ENCODE measurements at regions not wholly inside any gene's neighbourhood (a gene's known extent, or its start where the extent isn't known, plus 50 kb on each side); places are given as distances from the start of the nearest gene placed in this dataset.
A peak's percentile ranks its signal among the peaks of the same experiment; 100 is the strongest.

DNA sequence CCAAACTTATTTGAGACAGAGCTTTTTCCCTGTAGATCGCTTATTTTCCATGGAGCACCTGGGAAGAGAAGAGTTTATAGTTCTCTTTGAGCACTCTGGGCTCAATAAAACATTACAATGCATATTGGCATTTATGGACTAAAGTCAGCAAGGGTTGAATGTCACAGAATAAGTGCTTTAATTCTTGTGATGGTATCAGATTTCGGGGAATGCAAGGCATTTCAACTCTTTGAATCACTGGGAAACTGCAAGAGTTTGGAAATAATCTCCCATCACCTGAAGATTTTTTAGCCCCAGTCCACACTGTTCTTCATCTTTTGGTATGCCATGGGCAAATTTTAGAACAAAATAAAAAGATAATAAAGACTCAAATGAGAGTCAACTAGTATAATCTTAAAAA, 111.5 kb upstream of the WDFY3 start:
- H2AFZ ChIP-seq (ENCODE audit: low read length), result no peak overlapping the region
- no peaks in the 10 kb centered on the region for H3K9me2 ChIP-seq (replicated peaks; ENCODE audit: insufficient read depth, low read length)

DNA sequence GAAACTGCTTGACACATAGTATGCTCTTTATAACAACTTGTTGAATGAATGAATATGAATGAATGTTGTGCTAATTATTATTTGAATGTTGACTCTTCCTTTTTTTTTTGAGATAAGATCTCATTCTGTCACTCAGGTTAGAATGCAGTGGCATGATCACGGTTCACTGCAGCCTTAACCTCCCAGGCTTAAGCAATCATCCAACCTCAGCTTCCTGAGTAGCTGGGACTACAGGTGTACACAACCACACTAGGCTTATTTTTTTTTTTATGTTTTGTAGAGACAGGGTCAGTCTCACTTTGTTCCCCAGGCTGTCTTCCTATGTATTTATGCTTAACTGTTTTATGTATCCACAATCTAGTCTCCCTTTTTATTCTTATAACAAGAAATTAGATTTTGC, 114.7 kb upstream of the WDFY3 start:
- H3K4me1 ChIP-seq (ENCODE audit: low read length), result no peaks in the 10 kb centered on the region
- no peaks in the 10 kb centered on the region for H4K20me1 ChIP-seq (ENCODE audit: insufficient read depth, low read length)
- no peaks in the 10 kb centered on the region for H3K9me3 ChIP-seq (replicated peaks; ENCODE audit: insufficient read depth, low read length)
- DNase-seq, result peak; percentile 33
- no peaks in the 10 kb centered on the region for H3K27me3 ChIP-seq (replicated peaks; ENCODE audit: insufficient read depth, low read length)
- no peaks in the 10 kb centered on the region for H3F3A ChIP-seq (ENCODE audit: insufficient read depth, low read length)
- H3K4me2 ChIP-seq (ENCODE audit: low read depth, low read length), result no peak overlapping the region
- TF ChIP-seq EZH2 (optimal IDR thresholded peaks at IDR 0.05; ENCODE audit: low read depth, low read length) (no peak), EZH2phosphoT487 (IDR thresholded peaks at IDR 0.05; ENCODE audit: low read length) (no peak), CTCF (IDR thresholded peaks at IDR 0.05; ENCODE audit: low read length) (no peak)
- no peak overlapping the region for H3K27ac ChIP-seq (ENCODE audit: low read length)
- H3K9ac ChIP-seq (ENCODE audit: low read length), result no peak overlapping the region
- no peaks in the 10 kb centered on the region for H3K9me2 ChIP-seq (replicated peaks; ENCODE audit: insufficient read depth, low read length)
- H3K4me3 ChIP-seq (ENCODE audit: low read length), result no peak overlapping the region
- H2AFZ ChIP-seq (ENCODE audit: low read length), result no peak overlapping the region
- no peaks in the 10 kb centered on the region for H3K36me3 ChIP-seq (replicated peaks; ENCODE audit: insufficient read depth, low read length)
- H3K79me2 ChIP-seq (ENCODE audit: low read length), result no peaks in the 10 kb centered on the region

More for the DNA sequence above, 111.5 kb upstream of the WDFY3 start:
- Histone ChIP-seq H4K20me1 (ENCODE audit: insufficient read depth, low read length) (no peaks in the 10 kb centered on the region), H3K4me3 (ENCODE audit: low read length) (no peak overlapping the region), H3K9me3 (replicated peaks; ENCODE audit: insufficient read depth, low read length) (no peaks in the 10 kb centered on the region), H3K27me3 (replicated peaks; ENCODE audit: insufficient read depth, low read length) (no peaks in the 10 kb centered on the region), H3K36me3 (replicated peaks; ENCODE audit: insufficient read depth, low read length) (no peaks in the 10 kb centered on the region), H3K4me2 (ENCODE audit: low read depth, low read length) (no peak overlapping the region), H3K27ac (ENCODE audit: low read length) (no peak overlapping the region), H3F3A (ENCODE audit: insufficient read depth, low read length) (no peaks in the 10 kb centered on the region), H3K9ac (ENCODE audit: low read length) (no peak overlapping the region), H3K79me2 (ENCODE audit: low read length) (no peaks in the 10 kb centered on the region), H3K4me1 (ENCODE audit: low read length) (no peaks in the 10 kb centered on the region)
- no peak for DNase-seq
- no peak for TF ChIP-seq EZH2 (optimal IDR thresholded peaks at IDR 0.05; ENCODE audit: low read depth, low read length)
- TF ChIP-seq EZH2phosphoT487 (IDR thresholded peaks at IDR 0.05; ENCODE audit: low read length), result no peak
- TF ChIP-seq CTCF (IDR thresholded peaks at IDR 0.05; ENCODE audit: low read length), result no peak

- no peaks in the 10 kb centered on the region for H3K27me3 ChIP-seq (replicated peaks; ENCODE audit: insufficient read depth, low read length)
- H3K27ac ChIP-seq (ENCODE audit: low read length), result no peak overlapping the region
- H3K36me3 ChIP-seq (replicated peaks; ENCODE audit: insufficient read depth, low read length), result no peaks in the 10 kb centered on the region
- TF ChIP-seq CTCF (IDR thresholded peaks at IDR 0.05; ENCODE audit: low read length) (peak; percentile 68), EZH2 (optimal IDR thresholded peaks at IDR 0.05; ENCODE audit: low read depth, low read length) (no peak), EZH2phosphoT487 (IDR thresholded peaks at IDR 0.05; ENCODE audit: low read length) (no peak)
- no peaks in the 10 kb centered on the region for H3K9me2 ChIP-seq (replicated peaks; ENCODE audit: insufficient read depth, low read length)
- H4K20me1 ChIP-seq (ENCODE audit: insufficient read depth, low read length), result no peaks in the 10 kb centered on the region
- no peaks in the 10 kb centered on the region for H3K4me1 ChIP-seq (ENCODE audit: low read length)
- no peak overlapping the region for H3K4me3 ChIP-seq (ENCODE audit: low read length)
- no peak overlapping the region for H2AFZ ChIP-seq (ENCODE audit: low read length)
- no peak overlapping the region for H3K4me2 ChIP-seq (ENCODE audit: low read depth, low read length)
- no peaks in the 10 kb centered on the region for H3K79me2 ChIP-seq (ENCODE audit: low read length)
- no peaks in the 10 kb centered on the region for H3F3A ChIP-seq (ENCODE audit: insufficient read depth, low read length)
- DNase-seq, result peak; percentile 77
- H3K9me3 ChIP-seq (replicated peaks; ENCODE audit: insufficient read depth, low read length), result no peaks in the 10 kb centered on the region
- no peak overlapping the region for H3K9ac ChIP-seq (ENCODE audit: low read length)
These were observed 118.0 kb upstream of the WDFY3 start for GRCh38 chr4:85084371-85085094.
